HEK293 (cell line): ENCODE measurements at regions not wholly inside any gene's neighbourhood (a gene's known extent, or its start where the extent isn't known, plus 50 kb on each side); places are given as distances from the start of the nearest gene placed in this dataset.

Experiments
- CTCF ChIA-PET: fragments of 350-600 bp; formaldehyde crosslinking; extraction: SDS; loops from one replicate; lab custom pipeline; 2021; ENCODE audit warnings: antibody characterized with exemption; lab: Yijun Ruan, JAX
- POLR2A ChIA-PET: fragments of 300-600 bp; formaldehyde crosslinking; extraction: SDS; loops from one replicate; lab custom pipeline; 2020; ENCODE audit warnings: antibody characterized with exemption, inconsistent platforms; lab: Yijun Ruan, JAX
- H3K27ac ChIP-seq: fragments of 200-500 bp; sonication (Bioruptor generic); 2 replicates; pipeline ENCODE4 v1.5.1; 2014; ENCODE audit warnings: low read depth, low read length, control low read depth, inconsistent platforms; ENCODE audit errors: extremely low read depth
- H3K36me3 ChIP-seq, 2 experiments: fragments of 200-500 bp in 1 of 2; sonication (Bioruptor generic) in 1 of 2; 1 replicate in 1 of 2; 2 replicates in 1 of 2; pipeline ENCODE4 v1.5.1; 2014 to 2017; ENCODE audit warnings: inconsistent platforms in 2 of 2, low read length in 2 of 2; ENCODE audit not compliant: control insufficient read depth in 2 of 2, insufficient read depth in 1 of 2
- H3K4me1 ChIP-seq: fragments of 200-500 bp; sonication (Bioruptor generic); 2 replicates; pipeline ENCODE4 v1.5.1; 2014; ENCODE audit warnings: mild to moderate bottlenecking, low read length, inconsistent platforms; ENCODE audit not compliant: control insufficient read depth, insufficient read depth
- H3K4me3 ChIP-seq: 2 replicates; pipeline ENCODE4 v1.5.1; 2011; ENCODE audit warnings: low read depth, mild to moderate bottlenecking, control low read depth, low read length, moderate library complexity
- H3K9me3 ChIP-seq: fragments of 200-500 bp; sonication (Bioruptor generic); 2 replicates; pipeline ENCODE4 v1.5.1; 2014; ENCODE audit warnings: low read depth, low read length, inconsistent platforms; ENCODE audit not compliant: control insufficient read depth, insufficient read depth
- BCL11B ChIP-seq: fragments of 450-650 bp; formaldehyde crosslinking; IDR thresholded peaks from 2 replicates; pipeline ENCODE4 v1.5.1; 2016; ENCODE audit warnings: low read depth, missing biosample characterization, missing genetic modification characterization
- IKZF3 ChIP-seq: fragments of 450-650 bp; IDR thresholded peaks from 2 replicates; pipeline ENCODE4 v1.5.0; 2018; ENCODE audit warnings: missing biosample characterization, mild to moderate bottlenecking, missing genetic modification characterization, moderate library complexity
- SCRT1 ChIP-seq: fragments of 450-650 bp; formaldehyde crosslinking; IDR thresholded peaks from 2 replicates; pipeline ENCODE4 v1.5.1; 2016; ENCODE audit warnings: missing biosample characterization, missing genetic modification characterization, borderline replicate concordance
- TCF7L2 ChIP-seq: IDR thresholded peaks from 2 replicates; pipeline ENCODE4 v1.6.1; 2011; ENCODE audit warnings: low read depth, mild to moderate bottlenecking, inconsistent platforms, low read length, moderate library complexity, borderline replicate concordance
- ZIC2 ChIP-seq: fragments of 450-650 bp; formaldehyde crosslinking; IDR thresholded peaks from 2 replicates; pipeline ENCODE4 v1.5.1; 2016; ENCODE audit warnings: missing biosample characterization, missing genetic modification characterization
- ZNF184 ChIP-seq: fragments of 450-650 bp; IDR thresholded peaks from 2 replicates; pipeline ENCODE4 v1.5.1; 2018; ENCODE audit warnings: missing biosample characterization, mild to moderate bottlenecking, missing genetic modification characterization
- ZNF23 ChIP-seq: fragments of 450-650 bp; formaldehyde crosslinking; IDR thresholded peaks from 2 replicates; pipeline ENCODE4 v1.5.1; 2016; ENCODE audit warnings: missing biosample characterization, missing genetic modification characterization, borderline replicate concordance
- ZNF354C ChIP-seq: fragments of 450-650 bp; formaldehyde crosslinking; IDR thresholded peaks from 2 replicates; pipeline ENCODE4 v1.5.1; 2016; ENCODE audit warnings: missing biosample characterization, missing genetic modification characterization, low read depth, borderline replicate concordance
- ZNF501 ChIP-seq: fragments of 450-650 bp; formaldehyde crosslinking; IDR thresholded peaks from 2 replicates; pipeline ENCODE4 v1.5.1; 2016; ENCODE audit warnings: missing biosample characterization, missing genetic modification characterization
- ZNF571 ChIP-seq: fragments of 450-650 bp; formaldehyde crosslinking; IDR thresholded peaks from 2 replicates; pipeline ENCODE4 v1.5.0; 2017; ENCODE audit warnings: missing biosample characterization, missing genetic modification characterization
- ZNF654 ChIP-seq: fragments of 450-650 bp; formaldehyde crosslinking; IDR thresholded peaks from 2 replicates; pipeline ENCODE4 v1.5.1; 2016; ENCODE audit warnings: low read depth, missing biosample characterization, missing genetic modification characterization
- ZNF660 ChIP-seq: fragments of 450-650 bp; IDR thresholded peaks from 2 replicates; pipeline ENCODE4 v1.5.1; 2018; ENCODE audit warnings: missing biosample characterization, mild to moderate bottlenecking, missing genetic modification characterization
- ZNF768 ChIP-seq: fragments of 450-650 bp; formaldehyde crosslinking; IDR thresholded peaks from 2 replicates; pipeline ENCODE4 v1.5.1; 2018; ENCODE audit warnings: missing biosample characterization, mild to moderate bottlenecking, missing genetic modification characterization
- ZSCAN30 ChIP-seq: fragments of 450-650 bp; IDR thresholded peaks from 2 replicates; pipeline ENCODE4 v1.5.1; 2018; ENCODE audit warnings: missing biosample characterization, mild to moderate bottlenecking, missing genetic modification characterization, moderate library complexity
- TF ChIP-seq, protein P1 (sequence below): fragments of 450-650 bp; formaldehyde crosslinking; IDR thresholded peaks from 2 replicates; pipeline ENCODE4 v1.5.1; 2016; ENCODE audit warnings: missing biosample characterization, missing genetic modification characterization
- TF ChIP-seq, protein P2 (sequence below): fragments of 450-650 bp; formaldehyde crosslinking; IDR thresholded peaks from 2 replicates; pipeline ENCODE4 v1.5.1; 2016; ENCODE audit warnings: missing biosample characterization, missing genetic modification characterization, low read depth
- TF ChIP-seq, protein P3 (sequence below): fragments of 450-650 bp; formaldehyde crosslinking; IDR thresholded peaks from 2 replicates; pipeline ENCODE4 v1.5.1; 2016; ENCODE audit warnings: missing biosample characterization, missing genetic modification characterization
- TF ChIP-seq, protein P4 (sequence below): fragments of 450-650 bp; formaldehyde crosslinking; IDR thresholded peaks from 2 replicates; pipeline ENCODE4 v1.5.1; 2016; ENCODE audit warnings: missing biosample characterization, missing genetic modification characterization
- TF ChIP-seq, protein P5 (sequence below): IDR thresholded peaks from 2 replicates; pipeline ENCODE4 v1.6.1; 2011; ENCODE audit warnings: mild to moderate bottlenecking, low read depth, low read length, borderline replicate concordance
- TF ChIP-seq, protein P6 (sequence below): fragments of 450-650 bp; formaldehyde crosslinking; IDR thresholded peaks from 2 replicates; pipeline ENCODE4 v1.5.1; 2016; ENCODE audit warnings: missing biosample characterization, missing genetic modification characterization
- TF ChIP-seq, protein P7 (sequence below): fragments of 450-650 bp; formaldehyde crosslinking; IDR thresholded peaks from 2 replicates; pipeline ENCODE4 v1.5.1; 2016; ENCODE audit warnings: missing biosample characterization, missing genetic modification characterization

DNA sequence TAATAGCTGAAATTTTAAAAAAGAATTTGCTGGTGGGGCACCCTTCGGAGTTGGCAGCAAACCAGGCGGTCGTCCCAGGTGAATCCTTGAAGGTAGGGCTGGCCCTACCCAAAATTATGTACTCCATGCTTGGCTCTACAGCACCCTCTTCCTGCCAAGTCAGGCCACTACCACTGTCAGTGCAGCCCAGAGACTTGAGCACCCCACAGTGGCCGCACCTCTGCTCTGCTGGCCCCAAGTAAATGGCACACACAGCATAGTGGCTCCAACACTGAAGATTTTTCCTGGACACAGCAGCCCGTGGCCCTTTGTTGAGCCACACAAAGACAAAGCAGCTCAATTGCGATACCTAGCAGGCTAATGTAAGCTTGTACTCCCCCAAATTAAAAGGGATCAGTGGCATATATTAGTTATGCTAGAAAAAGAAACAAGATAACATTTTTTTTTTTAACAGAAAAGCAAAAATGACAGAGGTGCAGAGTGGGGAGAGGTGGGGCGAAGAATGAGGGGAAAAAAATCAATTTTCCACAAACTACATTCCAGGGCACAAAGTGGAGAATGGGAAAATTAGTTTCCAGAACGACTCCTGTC is 250.5 kb downstream of the UACA start:
- peaks cover 9% of the 10 kb centered on the region; the same call in 1 of the 2 replicates for H3K4me1 ChIP-seq
- H3K9me3 ChIP-seq = no peaks in the 10 kb centered on the region
- TF ChIP-seq, protein P1, sequence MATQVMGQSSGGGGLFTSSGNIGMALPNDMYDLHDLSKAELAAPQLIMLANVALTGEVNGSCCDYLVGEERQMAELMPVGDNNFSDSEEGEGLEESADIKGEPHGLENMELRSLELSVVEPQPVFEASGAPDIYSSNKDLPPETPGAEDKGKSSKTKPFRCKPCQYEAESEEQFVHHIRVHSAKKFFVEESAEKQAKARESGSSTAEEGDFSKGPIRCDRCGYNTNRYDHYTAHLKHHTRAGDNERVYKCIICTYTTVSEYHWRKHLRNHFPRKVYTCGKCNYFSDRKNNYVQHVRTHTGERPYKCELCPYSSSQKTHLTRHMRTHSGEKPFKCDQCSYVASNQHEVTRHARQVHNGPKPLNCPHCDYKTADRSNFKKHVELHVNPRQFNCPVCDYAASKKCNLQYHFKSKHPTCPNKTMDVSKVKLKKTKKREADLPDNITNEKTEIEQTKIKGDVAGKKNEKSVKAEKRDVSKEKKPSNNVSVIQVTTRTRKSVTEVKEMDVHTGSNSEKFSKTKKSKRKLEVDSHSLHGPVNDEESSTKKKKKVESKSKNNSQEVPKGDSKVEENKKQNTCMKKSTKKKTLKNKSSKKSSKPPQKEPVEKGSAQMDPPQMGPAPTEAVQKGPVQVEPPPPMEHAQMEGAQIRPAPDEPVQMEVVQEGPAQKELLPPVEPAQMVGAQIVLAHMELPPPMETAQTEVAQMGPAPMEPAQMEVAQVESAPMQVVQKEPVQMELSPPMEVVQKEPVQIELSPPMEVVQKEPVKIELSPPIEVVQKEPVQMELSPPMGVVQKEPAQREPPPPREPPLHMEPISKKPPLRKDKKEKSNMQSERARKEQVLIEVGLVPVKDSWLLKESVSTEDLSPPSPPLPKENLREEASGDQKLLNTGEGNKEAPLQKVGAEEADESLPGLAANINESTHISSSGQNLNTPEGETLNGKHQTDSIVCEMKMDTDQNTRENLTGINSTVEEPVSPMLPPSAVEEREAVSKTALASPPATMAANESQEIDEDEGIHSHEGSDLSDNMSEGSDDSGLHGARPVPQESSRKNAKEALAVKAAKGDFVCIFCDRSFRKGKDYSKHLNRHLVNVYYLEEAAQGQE (tag by site-specific recombination) = no peak
- TF ChIP-seq SCRT1 = no peak
- TF ChIP-seq, protein P2, sequence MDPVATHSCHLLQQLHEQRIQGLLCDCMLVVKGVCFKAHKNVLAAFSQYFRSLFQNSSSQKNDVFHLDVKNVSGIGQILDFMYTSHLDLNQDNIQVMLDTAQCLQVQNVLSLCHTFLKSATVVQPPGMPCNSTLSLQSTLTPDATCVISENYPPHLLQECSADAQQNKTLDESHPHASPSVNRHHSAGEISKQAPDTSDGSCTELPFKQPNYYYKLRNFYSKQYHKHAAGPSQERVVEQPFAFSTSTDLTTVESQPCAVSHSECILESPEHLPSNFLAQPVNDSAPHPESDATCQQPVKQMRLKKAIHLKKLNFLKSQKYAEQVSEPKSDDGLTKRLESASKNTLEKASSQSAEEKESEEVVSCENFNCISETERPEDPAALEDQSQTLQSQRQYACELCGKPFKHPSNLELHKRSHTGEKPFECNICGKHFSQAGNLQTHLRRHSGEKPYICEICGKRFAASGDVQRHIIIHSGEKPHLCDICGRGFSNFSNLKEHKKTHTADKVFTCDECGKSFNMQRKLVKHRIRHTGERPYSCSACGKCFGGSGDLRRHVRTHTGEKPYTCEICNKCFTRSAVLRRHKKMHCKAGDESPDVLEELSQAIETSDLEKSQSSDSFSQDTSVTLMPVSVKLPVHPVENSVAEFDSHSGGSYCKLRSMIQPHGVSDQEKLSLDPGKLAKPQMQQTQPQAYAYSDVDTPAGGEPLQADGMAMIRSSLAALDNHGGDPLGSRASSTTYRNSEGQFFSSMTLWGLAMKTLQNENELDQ = no peak
- 0 out of 2 replicates have a peak, but pooled peaks have one; percentile 23 for TF ChIP-seq ZNF768
- TF ChIP-seq, protein P3, sequence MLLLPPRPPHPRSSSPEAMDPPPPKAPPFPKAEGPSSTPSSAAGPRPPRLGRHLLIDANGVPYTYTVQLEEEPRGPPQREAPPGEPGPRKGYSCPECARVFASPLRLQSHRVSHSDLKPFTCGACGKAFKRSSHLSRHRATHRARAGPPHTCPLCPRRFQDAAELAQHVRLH (tag by site-specific recombination) = no peak; the same call in 1 of the 2 replicates
- TF ChIP-seq ZIC2 (tag by site-specific recombination) = no peak
- no peak for TF ChIP-seq ZNF571 (tag by site-specific recombination)
- TF ChIP-seq ZNF354C (tag by site-specific recombination) = no peak
- TF ChIP-seq, protein P4, sequence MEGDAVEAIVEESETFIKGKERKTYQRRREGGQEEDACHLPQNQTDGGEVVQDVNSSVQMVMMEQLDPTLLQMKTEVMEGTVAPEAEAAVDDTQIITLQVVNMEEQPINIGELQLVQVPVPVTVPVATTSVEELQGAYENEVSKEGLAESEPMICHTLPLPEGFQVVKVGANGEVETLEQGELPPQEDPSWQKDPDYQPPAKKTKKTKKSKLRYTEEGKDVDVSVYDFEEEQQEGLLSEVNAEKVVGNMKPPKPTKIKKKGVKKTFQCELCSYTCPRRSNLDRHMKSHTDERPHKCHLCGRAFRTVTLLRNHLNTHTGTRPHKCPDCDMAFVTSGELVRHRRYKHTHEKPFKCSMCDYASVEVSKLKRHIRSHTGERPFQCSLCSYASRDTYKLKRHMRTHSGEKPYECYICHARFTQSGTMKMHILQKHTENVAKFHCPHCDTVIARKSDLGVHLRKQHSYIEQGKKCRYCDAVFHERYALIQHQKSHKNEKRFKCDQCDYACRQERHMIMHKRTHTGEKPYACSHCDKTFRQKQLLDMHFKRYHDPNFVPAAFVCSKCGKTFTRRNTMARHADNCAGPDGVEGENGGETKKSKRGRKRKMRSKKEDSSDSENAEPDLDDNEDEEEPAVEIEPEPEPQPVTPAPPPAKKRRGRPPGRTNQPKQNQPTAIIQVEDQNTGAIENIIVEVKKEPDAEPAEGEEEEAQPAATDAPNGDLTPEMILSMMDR (tag by site-specific recombination) = peak; percentile 73
- TF ChIP-seq ZNF654 (tag by site-specific recombination) = peak; percentile 85
- TF ChIP-seq ZNF184 (tag by site-specific recombination) = 0 out of 2 replicates have a peak, but pooled peaks have one; percentile 39
- TF ChIP-seq ZNF501 (tag by site-specific recombination) = peak; percentile 21; the same call in 1 of the 2 replicates
- TF ChIP-seq, protein P5, sequence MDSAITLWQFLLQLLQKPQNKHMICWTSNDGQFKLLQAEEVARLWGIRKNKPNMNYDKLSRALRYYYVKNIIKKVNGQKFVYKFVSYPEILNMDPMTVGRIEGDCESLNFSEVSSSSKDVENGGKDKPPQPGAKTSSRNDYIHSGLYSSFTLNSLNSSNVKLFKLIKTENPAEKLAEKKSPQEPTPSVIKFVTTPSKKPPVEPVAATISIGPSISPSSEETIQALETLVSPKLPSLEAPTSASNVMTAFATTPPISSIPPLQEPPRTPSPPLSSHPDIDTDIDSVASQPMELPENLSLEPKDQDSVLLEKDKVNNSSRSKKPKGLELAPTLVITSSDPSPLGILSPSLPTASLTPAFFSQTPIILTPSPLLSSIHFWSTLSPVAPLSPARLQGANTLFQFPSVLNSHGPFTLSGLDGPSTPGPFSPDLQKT = no peak
- TF ChIP-seq, protein P6, sequence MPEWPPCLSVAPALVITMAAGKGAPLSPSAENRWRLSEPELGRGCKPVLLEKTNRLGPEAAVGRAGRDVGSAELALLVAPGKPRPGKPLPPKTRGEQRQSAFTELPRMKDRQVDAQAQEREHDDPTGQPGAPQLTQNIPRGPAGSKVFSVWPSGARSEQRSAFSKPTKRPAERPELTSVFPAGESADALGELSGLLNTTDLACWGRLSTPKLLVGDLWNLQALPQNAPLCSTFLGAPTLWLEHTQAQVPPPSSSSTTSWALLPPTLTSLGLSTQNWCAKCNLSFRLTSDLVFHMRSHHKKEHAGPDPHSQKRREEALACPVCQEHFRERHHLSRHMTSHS (tag by site-specific recombination) = no peak
- TF ChIP-seq TCF7L2 = no peak
- no peak for TF ChIP-seq ZNF23 (tag by site-specific recombination)
- no peak for TF ChIP-seq BCL11B
- TF ChIP-seq ZSCAN30 = peak; percentile 67; the same call in 1 of the 2 replicates
- TF ChIP-seq, protein P7, sequence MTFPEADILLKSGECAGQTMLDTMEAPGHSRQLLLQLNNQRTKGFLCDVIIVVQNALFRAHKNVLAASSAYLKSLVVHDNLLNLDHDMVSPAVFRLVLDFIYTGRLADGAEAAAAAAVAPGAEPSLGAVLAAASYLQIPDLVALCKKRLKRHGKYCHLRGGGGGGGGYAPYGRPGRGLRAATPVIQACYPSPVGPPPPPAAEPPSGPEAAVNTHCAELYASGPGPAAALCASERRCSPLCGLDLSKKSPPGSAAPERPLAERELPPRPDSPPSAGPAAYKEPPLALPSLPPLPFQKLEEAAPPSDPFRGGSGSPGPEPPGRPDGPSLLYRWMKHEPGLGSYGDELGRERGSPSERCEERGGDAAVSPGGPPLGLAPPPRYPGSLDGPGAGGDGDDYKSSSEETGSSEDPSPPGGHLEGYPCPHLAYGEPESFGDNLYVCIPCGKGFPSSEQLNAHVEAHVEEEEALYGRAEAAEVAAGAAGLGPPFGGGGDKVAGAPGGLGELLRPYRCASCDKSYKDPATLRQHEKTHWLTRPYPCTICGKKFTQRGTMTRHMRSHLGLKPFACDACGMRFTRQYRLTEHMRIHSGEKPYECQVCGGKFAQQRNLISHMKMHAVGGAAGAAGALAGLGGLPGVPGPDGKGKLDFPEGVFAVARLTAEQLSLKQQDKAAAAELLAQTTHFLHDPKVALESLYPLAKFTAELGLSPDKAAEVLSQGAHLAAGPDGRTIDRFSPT = no peak
- TF ChIP-seq IKZF3 (tag by site-specific recombination) = no peak
- TF ChIP-seq ZNF660 (tag by site-specific recombination) = peak; percentile 65; the same call in 1 of the 2 replicates
- no peaks in the 10 kb centered on the region for H3K36me3 ChIP-seq
- H3K4me3 ChIP-seq = no peak overlapping the region
- H3K27ac ChIP-seq = no peak overlapping the region
- CTCF ChIA-PET = interaction anchor here (0.5 to 18.0 kb wide), 41 partner anchors 8 to 1473 kb away, joined by 3 to 181 read pairs (median 4); no protein-coding TSS in a partner anchor
- POLR2A ChIA-PET = no interaction called here
